K562 (cell line): ENCODE measurements at regions not wholly inside any gene's neighbourhood (a gene's known extent, or its start where the extent isn't known, plus 50 kb on each side); places are given as distances from the start of the nearest gene placed in this dataset.

Experiments
- ETV6 ChIP-seq, 3 experiments: fragments of 150-350 bp in 1 of 3; sonication (generic) in 1 of 3; formaldehyde crosslinking in 1 of 3; IDR thresholded peaks; 2 replicates each; pipeline versions ENCODE4 v1.6.1 to v1.8.0; 2014 to 2022; ENCODE audit warnings: borderline replicate concordance in 2 of 3, low read depth in 2 of 3, antibody characterized with exemption in 1 of 3, low read length in 1 of 3, mild to moderate bottlenecking in 1 of 3, missing genetic modification reagents in 1 of 3
- FOXM1 ChIP-seq, 2 experiments: fragments of 450-650 bp in 1 of 2; sonication (generic) in 1 of 2; formaldehyde crosslinking in 1 of 2; IDR thresholded peaks; 2 replicates each; pipeline versions ENCODE4 v1.6.1 to v1.9.0; 2017 to 2022; ENCODE audit warnings: low read depth in 2 of 2, mild to moderate bottlenecking in 2 of 2, missing genetic modification reagents in 1 of 2, moderate library complexity in 1 of 2
- HSF4 ChIP-seq: fragments of 250-450 bp; sonication (Bioruptor Pico); IDR thresholded peaks from 2 replicates; pipeline ENCODE4 v2.1.2; 2022; ENCODE audit warnings: mild to moderate bottlenecking, moderate library complexity, borderline replicate concordance
- KDM1A ChIP-seq, 2 experiments: fragments of 450-650 bp; IDR thresholded peaks; 2 replicates each; pipeline ENCODE4 v1.6.1; 2016; ENCODE audit warnings: mild to moderate bottlenecking in 2 of 2
- MCM3 ChIP-seq: fragments of 450-650 bp; IDR thresholded peaks from 2 replicates; pipeline ENCODE4 v1.6.1; 2016
- MCM5 ChIP-seq: fragments of 450-650 bp; IDR thresholded peaks from 2 replicates; pipeline ENCODE4 v1.6.1; 2016; ENCODE audit warnings: low read depth
- NKRF ChIP-seq: fragments of 450-650 bp; IDR thresholded peaks from 2 replicates; pipeline ENCODE4 v1.6.1; 2016; ENCODE audit warnings: borderline replicate concordance
- NONO ChIP-seq, 2 experiments: fragments of 200-400 bp in 1 of 2; fragments of 450-650 bp in 1 of 2; formaldehyde crosslinking in 1 of 2; IDR thresholded peaks; 2 replicates each; pipeline ENCODE4 v1.6.1; 2017; ENCODE audit warnings: low read depth in 2 of 2, mild to moderate bottlenecking in 2 of 2, moderate library complexity in 2 of 2, low read length in 1 of 2
- POLR2AphosphoS5 ChIP-seq: IDR thresholded peaks from 2 replicates; pipeline ENCODE4 v1.6.1; 2011; ENCODE audit warnings: mild to moderate bottlenecking, low read depth, low read length, moderate library complexity; ENCODE audit not compliant: control insufficient read depth, insufficient read depth
- RBM25 ChIP-seq: fragments of 200-400 bp; formaldehyde crosslinking; IDR thresholded peaks from 2 replicates; pipeline ENCODE4 v1.6.1; 2018; ENCODE audit warnings: low read length, low read depth, moderate library complexity; ENCODE audit not compliant: severe bottlenecking
- SMARCA5 ChIP-seq: fragments of 450-650 bp; IDR thresholded peaks from 2 replicates; pipeline ENCODE4 v1.6.1; 2016
- SMARCB1 ChIP-seq: IDR thresholded peaks from 2 replicates; pipeline ENCODE4 v1.6.1; 2011; ENCODE audit warnings: improper control_type of control experiment, low read depth; ENCODE audit not compliant: insufficient read length
- ZNF124 ChIP-seq: sonication (generic); formaldehyde crosslinking; IDR thresholded peaks from 2 replicates; pipeline ENCODE4 v1.8.1; 2022; ENCODE audit warnings: missing genetic modification reagents
- ZNF282 ChIP-seq: sonication (generic); formaldehyde crosslinking; IDR thresholded peaks from 2 replicates; pipeline ENCODE4 v1.8.1; 2023; ENCODE audit warnings: missing genetic modification reagents
- ZNF586 ChIP-seq: fragments of 450-650 bp; formaldehyde crosslinking; conservative IDR thresholded peaks from 2 replicates; pipeline ENCODE4 v1.4.0; 2020; ENCODE audit warnings: mild to moderate bottlenecking, moderate library complexity
- ZNF699 ChIP-seq: fragments of 250-450 bp; sonication (Bioruptor Pico); IDR thresholded peaks from 2 replicates; pipeline ENCODE4 v1.8.0; 2021; ENCODE audit warnings: mild to moderate bottlenecking, moderate library complexity; ENCODE audit not compliant: insufficient replicate concordance
- TF ChIP-seq, protein P1 (sequence below): fragments of 200-400 bp; formaldehyde crosslinking; IDR thresholded peaks from 2 replicates; pipeline ENCODE4 v1.6.1; 2017; ENCODE audit warnings: mild to moderate bottlenecking, low read depth, low read length, moderate library complexity
- TF ChIP-seq, protein P2 (sequence below): sonication (generic); formaldehyde crosslinking; IDR thresholded peaks from 2 replicates; pipeline ENCODE4 v1.8.0; 2022; ENCODE audit warnings: mild to moderate bottlenecking, missing genetic modification reagents
- TF ChIP-seq, protein P3 (sequence below): fragments of 450-650 bp; IDR thresholded peaks from 2 replicates; pipeline ENCODE4 v1.6.1; 2018; ENCODE audit not compliant: partially characterized antibody

DNA sequence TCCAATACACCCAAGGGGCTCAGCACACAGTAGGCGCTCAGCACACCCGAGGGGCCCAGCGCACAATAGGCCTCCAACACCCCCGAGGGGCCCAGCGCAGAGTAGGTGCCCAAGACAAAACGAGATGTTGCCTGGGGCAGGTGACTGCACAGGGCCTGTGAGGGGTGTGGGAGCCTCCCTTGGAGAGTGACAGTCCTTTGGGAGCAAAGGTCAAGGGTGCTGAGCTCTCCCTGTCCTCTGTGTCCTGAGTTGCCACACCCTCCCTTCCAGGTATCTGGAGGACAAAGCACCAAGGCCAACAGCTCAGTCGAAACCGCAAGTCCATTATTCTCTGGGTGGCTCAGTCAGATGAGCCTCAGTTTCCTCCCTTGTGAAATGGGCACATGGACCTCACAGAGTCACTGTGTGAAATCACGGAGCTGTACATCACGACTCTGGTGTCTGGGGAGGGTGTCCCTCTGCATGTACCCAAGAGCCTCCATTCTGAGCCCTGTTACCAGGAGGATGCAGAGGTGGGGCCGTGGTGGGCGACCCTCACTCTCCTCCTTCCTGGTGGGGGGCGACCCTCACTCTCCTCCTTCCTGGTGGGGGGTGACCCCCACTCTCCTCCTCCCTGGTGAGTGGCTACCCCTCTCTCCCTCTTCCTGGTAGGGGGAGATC, 81.3 kb downstream of the FOXL3 start (continued):
- TF ChIP-seq, protein P1, sequence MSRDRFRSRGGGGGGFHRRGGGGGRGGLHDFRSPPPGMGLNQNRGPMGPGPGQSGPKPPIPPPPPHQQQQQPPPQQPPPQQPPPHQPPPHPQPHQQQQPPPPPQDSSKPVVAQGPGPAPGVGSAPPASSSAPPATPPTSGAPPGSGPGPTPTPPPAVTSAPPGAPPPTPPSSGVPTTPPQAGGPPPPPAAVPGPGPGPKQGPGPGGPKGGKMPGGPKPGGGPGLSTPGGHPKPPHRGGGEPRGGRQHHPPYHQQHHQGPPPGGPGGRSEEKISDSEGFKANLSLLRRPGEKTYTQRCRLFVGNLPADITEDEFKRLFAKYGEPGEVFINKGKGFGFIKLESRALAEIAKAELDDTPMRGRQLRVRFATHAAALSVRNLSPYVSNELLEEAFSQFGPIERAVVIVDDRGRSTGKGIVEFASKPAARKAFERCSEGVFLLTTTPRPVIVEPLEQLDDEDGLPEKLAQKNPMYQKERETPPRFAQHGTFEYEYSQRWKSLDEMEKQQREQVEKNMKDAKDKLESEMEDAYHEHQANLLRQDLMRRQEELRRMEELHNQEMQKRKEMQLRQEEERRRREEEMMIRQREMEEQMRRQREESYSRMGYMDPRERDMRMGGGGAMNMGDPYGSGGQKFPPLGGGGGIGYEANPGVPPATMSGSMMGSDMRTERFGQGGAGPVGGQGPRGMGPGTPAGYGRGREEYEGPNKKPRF: no peak
- TF ChIP-seq ZNF699 (CRISPR knock-in tag) (no peak), NKRF (no peak), MCM5 (no peak), HSF4 (CRISPR knock-in tag) (no peak), MCM3 (no peak), ZNF586 (CRISPR knock-in tag) (no peak), KDM1A (IDR thresholded peaks at IDR 0.05) (peak; percentile 35 to 70; a peak in 2 of 4 replicates), POLR2AphosphoS5 (no peak), SMARCB1 (no peak), RBM25 (no peak), ZNF282 (no peak), ETV6 (IDR thresholded peaks at IDR 0.05; ENCODE audit: borderline replicate concordance in 1 of 2, low read depth in 2 of 2, low read length in 1 of 2) (no peak), ETV6 (CRISPR knock-in tag; IDR thresholded peaks at IDR 0.05; ENCODE audit: borderline replicate concordance) (no peak), ZNF124 (no peak), NONO (IDR thresholded peaks at IDR 0.05; ENCODE audit: low read depth in 2 of 2, low read length in 1 of 2) (no peak), FOXM1 (IDR thresholded peaks at IDR 0.05; ENCODE audit: low read depth) (no peak), FOXM1 (CRISPR knock-in tag; IDR thresholded peaks at IDR 0.05; ENCODE audit: low read depth) (no peak), SMARCA5 (0 out of 2 replicates have a peak, but pooled peaks have one; percentile 67)
- TF ChIP-seq, protein P2, sequence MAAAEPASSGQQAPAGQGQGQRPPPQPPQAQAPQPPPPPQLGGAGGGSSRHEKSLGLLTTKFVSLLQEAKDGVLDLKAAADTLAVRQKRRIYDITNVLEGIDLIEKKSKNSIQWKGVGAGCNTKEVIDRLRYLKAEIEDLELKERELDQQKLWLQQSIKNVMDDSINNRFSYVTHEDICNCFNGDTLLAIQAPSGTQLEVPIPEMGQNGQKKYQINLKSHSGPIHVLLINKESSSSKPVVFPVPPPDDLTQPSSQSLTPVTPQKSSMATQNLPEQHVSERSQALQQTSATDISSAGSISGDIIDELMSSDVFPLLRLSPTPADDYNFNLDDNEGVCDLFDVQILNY: no peak
- TF ChIP-seq, protein P3, sequence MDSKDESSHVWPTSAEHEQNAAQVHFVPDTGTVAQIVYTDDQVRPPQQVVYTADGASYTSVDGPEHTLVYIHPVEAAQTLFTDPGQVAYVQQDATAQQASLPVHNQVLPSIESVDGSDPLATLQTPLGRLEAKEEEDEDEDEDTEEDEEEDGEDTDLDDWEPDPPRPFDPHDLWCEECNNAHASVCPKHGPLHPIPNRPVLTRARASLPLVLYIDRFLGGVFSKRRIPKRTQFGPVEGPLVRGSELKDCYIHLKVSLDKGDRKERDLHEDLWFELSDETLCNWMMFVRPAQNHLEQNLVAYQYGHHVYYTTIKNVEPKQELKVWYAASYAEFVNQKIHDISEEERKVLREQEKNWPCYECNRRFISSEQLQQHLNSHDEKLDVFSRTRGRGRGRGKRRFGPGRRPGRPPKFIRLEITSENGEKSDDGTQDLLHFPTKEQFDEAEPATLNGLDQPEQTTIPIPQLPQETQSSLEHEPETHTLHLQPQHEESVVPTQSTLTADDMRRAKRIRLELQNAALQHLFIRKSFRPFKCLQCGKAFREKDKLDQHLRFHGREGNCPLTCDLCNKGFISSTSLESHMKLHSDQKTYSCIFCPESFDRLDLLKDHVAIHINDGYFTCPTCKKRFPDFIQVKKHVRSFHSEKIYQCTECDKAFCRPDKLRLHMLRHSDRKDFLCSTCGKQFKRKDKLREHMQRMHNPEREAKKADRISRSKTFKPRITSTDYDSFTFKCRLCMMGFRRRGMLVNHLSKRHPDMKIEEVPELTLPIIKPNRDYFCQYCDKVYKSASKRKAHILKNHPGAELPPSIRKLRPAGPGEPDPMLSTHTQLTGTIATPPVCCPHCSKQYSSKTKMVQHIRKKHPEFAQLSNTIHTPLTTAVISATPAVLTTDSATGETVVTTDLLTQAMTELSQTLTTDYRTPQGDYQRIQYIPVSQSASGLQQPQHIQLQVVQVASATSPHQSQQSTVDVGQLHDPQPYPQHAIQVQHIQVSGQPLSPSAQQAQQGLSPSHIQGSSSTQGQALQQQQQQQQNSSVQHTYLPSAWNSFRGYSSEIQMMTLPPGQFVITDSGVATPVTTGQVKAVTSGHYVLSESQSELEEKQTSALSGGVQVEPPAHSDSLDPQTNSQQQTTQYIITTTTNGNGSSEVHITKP: no peak
